Gastroesophageal sphincter (tissue), 4 donors: ENCODE measurements at regions not wholly inside any gene's neighbourhood (a gene's known extent, or its start where the extent isn't known, plus 50 kb on each side); places are given as distances from the start of the nearest gene placed in this dataset.
A peak's percentile ranks its signal among the peaks of the same experiment; 100 is the strongest.

ENCODE experiments used
- ATAC-seq: fragments of 150-250 bp; one replicate; pipeline ENCODE4 v1.9.1; 2016; ENCODE audit warnings: mild to moderate bottlenecking, moderate library complexity
- H3K27ac ChIP-seq, 4 donors: fragments of 200-600 bp; sonication (generic) in 3 of 4; 1 replicate in 3 of 4; 2 replicates in 1 of 4; pipeline ENCODE4 v1.5.1; 2016 to 2019
- H3K27me3 ChIP-seq: fragments of 200-600 bp; sonication (generic); one replicate; pipeline ENCODE4 v1.5.1; 2019
- H3K36me3 ChIP-seq, 2 donors: fragments of 200-600 bp; sonication (generic); one replicate each; pipeline ENCODE4 v1.5.1; 2019; ENCODE audit warnings: control low read depth in 1 of 2
- H3K4me1 ChIP-seq, 3 donors: fragments of 200-600 bp; sonication (generic); 1 replicate in 2 of 3; 2 replicates in 1 of 3; pipeline ENCODE4 v1.5.1; 2016 to 2019; ENCODE audit warnings: control low read depth in 2 of 3
- H3K4me3 ChIP-seq, 2 donors: fragments of 200-600 bp; sonication (generic); one replicate each; pipeline ENCODE4 v1.5.1; 2019; ENCODE audit warnings: mild to moderate bottlenecking in 1 of 2, moderate library complexity in 1 of 2
- H3K9me3 ChIP-seq, 3 donors: fragments of 200-600 bp; sonication (generic); one replicate each; pipeline ENCODE4 v1.5.1; 2017 to 2019; ENCODE audit warnings: control low read depth in 2 of 3
- EP300 ChIP-seq: sonication (generic); formaldehyde crosslinking; IDR thresholded peaks from one replicate; pipeline ENCODE4 v1.6.1; 2017; ENCODE audit warnings: antibody characterized with exemption, mild to moderate bottlenecking
- POLR2A ChIP-seq, 2 donors: fragments of 450-650 bp; IDR thresholded peaks; one replicate each; pipeline ENCODE4 v1.6.1; 2017; ENCODE audit warnings: antibody characterized with exemption in 2 of 2, mild to moderate bottlenecking in 2 of 2, moderate library complexity in 1 of 2
- POLR2AphosphoS5 ChIP-seq: sonication (generic); formaldehyde crosslinking; IDR thresholded peaks from one replicate; pipeline ENCODE4 v1.6.1; 2017; ENCODE audit warnings: antibody characterized with exemption
- WGBS, 2 donors: methylation state at CpG; one replicate each; pipeline ENCODE4 v1.1.5; 2018; ENCODE audit warnings: low coverage in 1 of 2; 5-methylcytosine and 5-hydroxymethylcytosine counted together
- TF ChIP-seq, protein P1 (sequence below), 4 experiments: fragments of 200-600 bp in 2 of 4; fragments of 450-650 bp in 2 of 4; sonication (generic) in 1 of 4; IDR thresholded peaks; one replicate each; pipeline ENCODE4 v1.5.1; 2017 to 2019; ENCODE audit warnings: antibody characterized with exemption in 4 of 4, mild to moderate bottlenecking in 2 of 4, moderate library complexity in 2 of 4

GRCh38 chr9:27701016-27701415 lies 127.7 kb upstream of the C9orf72 start:
- TF ChIP-seq POLR2A (IDR thresholded peaks at IDR 0.05) (no peak), POLR2AphosphoS5 (no peak), EP300 (no peak)
- TF ChIP-seq, protein P1, sequence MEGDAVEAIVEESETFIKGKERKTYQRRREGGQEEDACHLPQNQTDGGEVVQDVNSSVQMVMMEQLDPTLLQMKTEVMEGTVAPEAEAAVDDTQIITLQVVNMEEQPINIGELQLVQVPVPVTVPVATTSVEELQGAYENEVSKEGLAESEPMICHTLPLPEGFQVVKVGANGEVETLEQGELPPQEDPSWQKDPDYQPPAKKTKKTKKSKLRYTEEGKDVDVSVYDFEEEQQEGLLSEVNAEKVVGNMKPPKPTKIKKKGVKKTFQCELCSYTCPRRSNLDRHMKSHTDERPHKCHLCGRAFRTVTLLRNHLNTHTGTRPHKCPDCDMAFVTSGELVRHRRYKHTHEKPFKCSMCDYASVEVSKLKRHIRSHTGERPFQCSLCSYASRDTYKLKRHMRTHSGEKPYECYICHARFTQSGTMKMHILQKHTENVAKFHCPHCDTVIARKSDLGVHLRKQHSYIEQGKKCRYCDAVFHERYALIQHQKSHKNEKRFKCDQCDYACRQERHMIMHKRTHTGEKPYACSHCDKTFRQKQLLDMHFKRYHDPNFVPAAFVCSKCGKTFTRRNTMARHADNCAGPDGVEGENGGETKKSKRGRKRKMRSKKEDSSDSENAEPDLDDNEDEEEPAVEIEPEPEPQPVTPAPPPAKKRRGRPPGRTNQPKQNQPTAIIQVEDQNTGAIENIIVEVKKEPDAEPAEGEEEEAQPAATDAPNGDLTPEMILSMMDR (IDR thresholded peaks at IDR 0.05), result no peak
- peak; percentile 54 for ATAC-seq
- H3K9me3 ChIP-seq, result no peaks in the 10 kb centered on the region
- WGBS, 2 donors, result 56% methylated on average over 3 of the region's 3 CpGs
- no peaks in the 10 kb centered on the region for H3K27me3 ChIP-seq
- H3K36me3 ChIP-seq, result no peaks in the 10 kb centered on the region
- peaks cover 0 to 10% (median 0%) of the 10 kb centered on the region in 3 donors for H3K4me1 ChIP-seq
- peak overlapping the region in 1 of 4 donors; percentile 25 for H3K27ac ChIP-seq
- H3K4me3 ChIP-seq, result no peak overlapping the region

DNA sequence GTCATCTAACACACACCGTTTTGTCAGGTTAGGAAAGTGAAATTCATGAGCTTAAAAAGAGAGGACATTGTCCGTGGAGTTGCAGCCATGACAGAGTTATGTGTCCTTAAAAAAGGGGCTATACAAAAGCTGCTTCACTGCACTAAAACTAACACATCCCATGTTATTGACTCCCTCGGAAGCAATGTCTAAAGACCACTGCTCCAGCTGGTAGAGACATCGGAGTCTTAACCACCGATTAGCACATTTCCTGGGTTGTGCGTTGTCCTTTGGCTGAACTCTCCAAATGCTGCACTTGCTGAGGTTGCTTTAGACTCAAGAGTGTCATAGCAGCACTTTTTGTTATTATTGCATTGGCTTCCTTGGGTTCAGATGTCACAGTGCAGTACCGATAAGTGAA lies 128.3 kb upstream of the C9orf72 start:
- no peaks in the 10 kb centered on the region for H3K9me3 ChIP-seq
- H3K27me3 ChIP-seq, result no peaks in the 10 kb centered on the region
- H3K36me3 ChIP-seq, result no peaks in the 10 kb centered on the region
- TF ChIP-seq EP300, result no peak
- peak; percentile 27 for TF ChIP-seq POLR2AphosphoS5
- H3K4me1 ChIP-seq, result peaks cover 0 to 10% (median 0%) of the 10 kb centered on the region in 3 donors
- H3K27ac ChIP-seq, result peak overlapping the region in 1 of 4 donors; percentile 25
- 0 to 4% methylated on average over 4 to 7 of the region's 7 CpGs for WGBS, 2 donors
- ATAC-seq, result peak; percentile 77
- H3K4me3 ChIP-seq, result no peak overlapping the region

- no peaks in the 10 kb centered on the region for H3K36me3 ChIP-seq
- ATAC-seq, result no peak
- no peak overlapping the region for H3K27ac ChIP-seq
- H3K9me3 ChIP-seq, result no peaks in the 10 kb centered on the region
- TF ChIP-seq POLR2AphosphoS5 (no peak), POLR2A (IDR thresholded peaks at IDR 0.05) (no peak), EP300 (no peak)
- TF ChIP-seq, protein P1 (IDR thresholded peaks at IDR 0.05), result no peak
- H3K4me1 ChIP-seq, result peaks cover 0 to 10% (median 0%) of the 10 kb centered on the region in 3 donors
- no peaks in the 10 kb centered on the region for H3K27me3 ChIP-seq
- WGBS, 2 donors, result 28 to 55% methylated on average over 2 of the region's 2 CpGs
- H3K4me3 ChIP-seq, result no peak overlapping the region
These were observed 130.1 kb upstream of the C9orf72 start for GRCh38 chr9:27703216-27703980.

GRCh38 chr9:27711241-27711640 lies 138.0 kb upstream of the C9orf72 start:
- peaks cover 3% of the 10 kb centered on the region for H3K27me3 ChIP-seq
- TF ChIP-seq POLR2AphosphoS5 (no peak), POLR2A (IDR thresholded peaks at IDR 0.05) (no peak), EP300 (no peak)
- TF ChIP-seq, protein P1 (IDR thresholded peaks at IDR 0.05), result no peak
- H3K9me3 ChIP-seq, result peaks cover 0 to 6% (median 0%) of the 10 kb centered on the region in 3 donors
- no peak overlapping the region for H3K27ac ChIP-seq
- no peak overlapping the region for H3K4me3 ChIP-seq
- WGBS, 2 donors, result 79 to 88% methylated on average over 2 of the region's 2 CpGs
- no peaks in the 10 kb centered on the region for H3K4me1 ChIP-seq
- no peak for ATAC-seq
- no peaks in the 10 kb centered on the region for H3K36me3 ChIP-seq

GRCh38 chr9:27712806-27713205 lies 139.5 kb upstream of the C9orf72 start:
- Histone ChIP-seq H3K27me3 (peaks cover 3% of the 10 kb centered on the region), H3K27ac (no peak overlapping the region), H3K36me3 (no peaks in the 10 kb centered on the region), H3K4me3 (no peak overlapping the region), H3K9me3 (peaks cover 0 to 6% (median 0%) of the 10 kb centered on the region in 3 donors), H3K4me1 (no peaks in the 10 kb centered on the region)
- no peak for ATAC-seq
- TF ChIP-seq EP300, result no peak
- TF ChIP-seq, protein P1 (IDR thresholded peaks at IDR 0.05), result no peak
- TF ChIP-seq POLR2AphosphoS5, result no peak
- TF ChIP-seq POLR2A (IDR thresholded peaks at IDR 0.05), result no peak
- WGBS, 2 donors, result 53% methylated on average over 6 of the region's 7 CpGs; no CpG with 5 or more reads in 1 of the 2 donors
